ENCODE measurements at regions not wholly inside any gene's neighbourhood (a gene's known extent, or its start where the extent isn't known, plus 50 kb on each side); places are given as distances from the start of the nearest gene placed in this dataset.

DNA sequence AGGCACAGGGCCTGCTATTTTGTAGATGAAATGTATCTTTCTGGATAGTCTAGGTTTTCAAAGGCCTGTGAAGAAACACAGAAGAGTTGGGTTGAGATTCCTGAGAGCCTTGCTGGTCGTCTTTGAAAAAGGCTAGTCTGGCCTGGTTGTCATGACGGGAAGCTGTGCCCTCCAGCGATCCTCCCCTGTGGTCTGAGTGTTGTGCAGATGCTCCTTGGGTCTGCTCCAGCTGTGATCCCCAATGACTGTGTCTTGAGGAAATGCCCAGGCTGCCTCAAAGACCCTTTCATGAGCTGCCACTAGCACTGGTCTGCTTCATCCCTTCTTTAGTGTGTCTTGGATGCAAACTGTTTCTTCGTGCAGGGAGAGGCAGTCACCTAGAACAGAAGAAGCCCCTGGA lies 111.0 kb upstream of the SYNPR start:
- TF ChIP-seq, protein P1, sequence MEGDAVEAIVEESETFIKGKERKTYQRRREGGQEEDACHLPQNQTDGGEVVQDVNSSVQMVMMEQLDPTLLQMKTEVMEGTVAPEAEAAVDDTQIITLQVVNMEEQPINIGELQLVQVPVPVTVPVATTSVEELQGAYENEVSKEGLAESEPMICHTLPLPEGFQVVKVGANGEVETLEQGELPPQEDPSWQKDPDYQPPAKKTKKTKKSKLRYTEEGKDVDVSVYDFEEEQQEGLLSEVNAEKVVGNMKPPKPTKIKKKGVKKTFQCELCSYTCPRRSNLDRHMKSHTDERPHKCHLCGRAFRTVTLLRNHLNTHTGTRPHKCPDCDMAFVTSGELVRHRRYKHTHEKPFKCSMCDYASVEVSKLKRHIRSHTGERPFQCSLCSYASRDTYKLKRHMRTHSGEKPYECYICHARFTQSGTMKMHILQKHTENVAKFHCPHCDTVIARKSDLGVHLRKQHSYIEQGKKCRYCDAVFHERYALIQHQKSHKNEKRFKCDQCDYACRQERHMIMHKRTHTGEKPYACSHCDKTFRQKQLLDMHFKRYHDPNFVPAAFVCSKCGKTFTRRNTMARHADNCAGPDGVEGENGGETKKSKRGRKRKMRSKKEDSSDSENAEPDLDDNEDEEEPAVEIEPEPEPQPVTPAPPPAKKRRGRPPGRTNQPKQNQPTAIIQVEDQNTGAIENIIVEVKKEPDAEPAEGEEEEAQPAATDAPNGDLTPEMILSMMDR (IDR thresholded peaks at IDR 0.05; ENCODE audit: insufficient read depth, low read depth, low read length) = no peak
- TF ChIP-seq EZH2 (IDR thresholded peaks at IDR 0.05; ENCODE audit: insufficient read depth, low read length) = no peak
